Stimulated activated CD4-positive, alpha-beta T cell treated with anti-CD3 and anti-CD28 coated beads, Interleukin-15, amount 100 ng/mL, for 24 hours (primary cell): ENCODE measurements at regions not wholly inside any gene's neighbourhood (a gene's known extent, or its start where the extent isn't known, plus 50 kb on each side); places are given as distances from the start of the nearest gene placed in this dataset.

Source experiments
- DNase-seq: peaks from one replicate; pipeline ENCODE4 v3.0.0-alpha.2; 2020

GRCh38 chr5:42360616-42361314, 62.5 kb upstream of the GHR start:
- DNase-seq, result no peak

- no peak for DNase-seq
Measured at GRCh38 chr5:42361315-42361688, 61.9 kb upstream of the GHR start.

GRCh38 chr5:42366051-42366450, 57.2 kb upstream of the GHR start:
- DNase-seq, result no peak
